ENCODE measurements at regions not wholly inside any gene's neighbourhood (a gene's known extent, or its start where the extent isn't known, plus 50 kb on each side); places are given as distances from the start of the nearest gene placed in this dataset.

DNA sequence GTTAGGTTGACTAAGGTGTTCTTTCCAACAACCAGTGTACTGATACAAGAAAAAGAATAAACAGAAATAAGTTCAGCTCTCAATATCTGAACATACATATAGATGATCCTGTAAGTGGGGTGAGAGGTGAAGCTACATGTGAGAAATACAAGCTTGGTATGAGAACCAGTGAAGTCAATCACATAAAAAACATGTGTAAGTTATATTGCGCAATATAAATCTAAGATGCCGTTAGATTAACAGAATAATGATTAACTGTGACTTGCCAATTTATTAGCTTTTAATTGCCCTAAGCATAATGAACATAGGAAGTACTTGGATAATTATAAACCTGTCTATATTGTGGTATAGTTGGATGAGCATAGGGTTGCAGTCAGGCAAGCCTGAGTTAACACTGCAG is 1597.1 kb upstream of the GOT2 start:
- DNase-seq (ENCODE audit: low read depth in 1 of 2, low spot score in 1 of 2) (no peak), FAIRE-seq (no peak), ATAC-seq (no peak)
- WGBS (ENCODE audit: missing lambda C conversion rate) = 26% methylated on average over 2 of the region's 2 CpGs
- Histone ChIP-seq H3K4me3 (no peak overlapping the region), H3K4me2 (no peak overlapping the region), H3K9me3 (no peaks in the 10 kb centered on the region), H3K4me1 (no peaks in the 10 kb centered on the region), H3K27ac (no peak overlapping the region)
- CTCF ChIA-PET = no interaction called here
- TF ChIP-seq KDM1A (IDR thresholded peaks at IDR 0.05; ENCODE audit: low read depth) = no peak
- TF ChIP-seq, protein P1, sequence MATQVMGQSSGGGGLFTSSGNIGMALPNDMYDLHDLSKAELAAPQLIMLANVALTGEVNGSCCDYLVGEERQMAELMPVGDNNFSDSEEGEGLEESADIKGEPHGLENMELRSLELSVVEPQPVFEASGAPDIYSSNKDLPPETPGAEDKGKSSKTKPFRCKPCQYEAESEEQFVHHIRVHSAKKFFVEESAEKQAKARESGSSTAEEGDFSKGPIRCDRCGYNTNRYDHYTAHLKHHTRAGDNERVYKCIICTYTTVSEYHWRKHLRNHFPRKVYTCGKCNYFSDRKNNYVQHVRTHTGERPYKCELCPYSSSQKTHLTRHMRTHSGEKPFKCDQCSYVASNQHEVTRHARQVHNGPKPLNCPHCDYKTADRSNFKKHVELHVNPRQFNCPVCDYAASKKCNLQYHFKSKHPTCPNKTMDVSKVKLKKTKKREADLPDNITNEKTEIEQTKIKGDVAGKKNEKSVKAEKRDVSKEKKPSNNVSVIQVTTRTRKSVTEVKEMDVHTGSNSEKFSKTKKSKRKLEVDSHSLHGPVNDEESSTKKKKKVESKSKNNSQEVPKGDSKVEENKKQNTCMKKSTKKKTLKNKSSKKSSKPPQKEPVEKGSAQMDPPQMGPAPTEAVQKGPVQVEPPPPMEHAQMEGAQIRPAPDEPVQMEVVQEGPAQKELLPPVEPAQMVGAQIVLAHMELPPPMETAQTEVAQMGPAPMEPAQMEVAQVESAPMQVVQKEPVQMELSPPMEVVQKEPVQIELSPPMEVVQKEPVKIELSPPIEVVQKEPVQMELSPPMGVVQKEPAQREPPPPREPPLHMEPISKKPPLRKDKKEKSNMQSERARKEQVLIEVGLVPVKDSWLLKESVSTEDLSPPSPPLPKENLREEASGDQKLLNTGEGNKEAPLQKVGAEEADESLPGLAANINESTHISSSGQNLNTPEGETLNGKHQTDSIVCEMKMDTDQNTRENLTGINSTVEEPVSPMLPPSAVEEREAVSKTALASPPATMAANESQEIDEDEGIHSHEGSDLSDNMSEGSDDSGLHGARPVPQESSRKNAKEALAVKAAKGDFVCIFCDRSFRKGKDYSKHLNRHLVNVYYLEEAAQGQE (IDR thresholded peaks at IDR 0.05) = no peak
- no peak for TF ChIP-seq PBX3 (IDR thresholded peaks at IDR 0.05)
- TF ChIP-seq, protein P2, sequence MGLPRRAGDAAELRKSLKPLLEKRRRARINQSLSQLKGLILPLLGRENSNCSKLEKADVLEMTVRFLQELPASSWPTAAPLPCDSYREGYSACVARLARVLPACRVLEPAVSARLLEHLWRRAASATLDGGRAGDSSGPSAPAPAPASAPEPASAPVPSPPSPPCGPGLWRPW (IDR thresholded peaks at IDR 0.05) = no peak
- no peak for TF ChIP-seq PHF8 (IDR thresholded peaks at IDR 0.05; ENCODE audit: borderline replicate concordance, low read depth)
- TF ChIP-seq GATA3 (IDR thresholded peaks at IDR 0.05; ENCODE audit: borderline replicate concordance) = no peak
- TF ChIP-seq HMGXB4 (CRISPR knock-in tag; IDR thresholded peaks at IDR 0.05; ENCODE audit: borderline replicate concordance) = no peak
- TF ChIP-seq, protein P3, sequence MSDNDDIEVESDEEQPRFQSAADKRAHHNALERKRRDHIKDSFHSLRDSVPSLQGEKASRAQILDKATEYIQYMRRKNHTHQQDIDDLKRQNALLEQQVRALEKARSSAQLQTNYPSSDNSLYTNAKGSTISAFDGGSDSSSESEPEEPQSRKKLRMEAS (IDR thresholded peaks at IDR 0.05) = no peak
- no peak for TF ChIP-seq EHMT2 (IDR thresholded peaks at IDR 0.05; ENCODE audit: low read depth)
- no peak for TF ChIP-seq HOXA7 (CRISPR knock-in tag; IDR thresholded peaks at IDR 0.05)
- no peak for TF ChIP-seq JUNB (IDR thresholded peaks at IDR 0.05)
- no peak for TF ChIP-seq HEYL (CRISPR knock-in tag; IDR thresholded peaks at IDR 0.05)
- no peak for TF ChIP-seq CHD2 (IDR thresholded peaks at IDR 0.05; ENCODE audit: low read length, partially characterized antibody)
- TF ChIP-seq, protein P4, sequence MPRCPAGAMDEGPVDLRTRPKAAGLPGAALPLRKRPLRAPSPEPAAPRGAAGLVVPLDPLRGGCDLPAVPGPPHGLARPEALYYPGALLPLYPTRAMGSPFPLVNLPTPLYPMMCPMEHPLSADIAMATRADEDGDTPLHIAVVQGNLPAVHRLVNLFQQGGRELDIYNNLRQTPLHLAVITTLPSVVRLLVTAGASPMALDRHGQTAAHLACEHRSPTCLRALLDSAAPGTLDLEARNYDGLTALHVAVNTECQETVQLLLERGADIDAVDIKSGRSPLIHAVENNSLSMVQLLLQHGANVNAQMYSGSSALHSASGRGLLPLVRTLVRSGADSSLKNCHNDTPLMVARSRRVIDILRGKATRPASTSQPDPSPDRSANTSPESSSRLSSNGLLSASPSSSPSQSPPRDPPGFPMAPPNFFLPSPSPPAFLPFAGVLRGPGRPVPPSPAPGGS (IDR thresholded peaks at IDR 0.05) = no peak
- no peak for TF ChIP-seq ELK1 (IDR thresholded peaks at IDR 0.05; ENCODE audit: low read depth, low read length)
- no peak for TF ChIP-seq CBX8 (IDR thresholded peaks at IDR 0.05)
- POLR2A ChIA-PET = no interaction called here

GRCh38 chr16:60329108-60329507 is 1595.0 kb upstream of the GOT2 start:
- H3K9me3 ChIP-seq = no peaks in the 10 kb centered on the region
- TF ChIP-seq, protein P5, sequence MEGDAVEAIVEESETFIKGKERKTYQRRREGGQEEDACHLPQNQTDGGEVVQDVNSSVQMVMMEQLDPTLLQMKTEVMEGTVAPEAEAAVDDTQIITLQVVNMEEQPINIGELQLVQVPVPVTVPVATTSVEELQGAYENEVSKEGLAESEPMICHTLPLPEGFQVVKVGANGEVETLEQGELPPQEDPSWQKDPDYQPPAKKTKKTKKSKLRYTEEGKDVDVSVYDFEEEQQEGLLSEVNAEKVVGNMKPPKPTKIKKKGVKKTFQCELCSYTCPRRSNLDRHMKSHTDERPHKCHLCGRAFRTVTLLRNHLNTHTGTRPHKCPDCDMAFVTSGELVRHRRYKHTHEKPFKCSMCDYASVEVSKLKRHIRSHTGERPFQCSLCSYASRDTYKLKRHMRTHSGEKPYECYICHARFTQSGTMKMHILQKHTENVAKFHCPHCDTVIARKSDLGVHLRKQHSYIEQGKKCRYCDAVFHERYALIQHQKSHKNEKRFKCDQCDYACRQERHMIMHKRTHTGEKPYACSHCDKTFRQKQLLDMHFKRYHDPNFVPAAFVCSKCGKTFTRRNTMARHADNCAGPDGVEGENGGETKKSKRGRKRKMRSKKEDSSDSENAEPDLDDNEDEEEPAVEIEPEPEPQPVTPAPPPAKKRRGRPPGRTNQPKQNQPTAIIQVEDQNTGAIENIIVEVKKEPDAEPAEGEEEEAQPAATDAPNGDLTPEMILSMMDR (IDR thresholded peaks at IDR 0.05) = no peak
- ChIA-PET CTCF (no interaction called here), POLR2A (no interaction called here)
- DNase-seq (ENCODE audit: low read depth in 1 of 2, low spot score in 1 of 2) (no peak), FAIRE-seq (no peak), ATAC-seq (no peak)
- no peaks in the 10 kb centered on the region for H3K4me1 ChIP-seq
- H3K27ac ChIP-seq = no peak overlapping the region
- H3K4me3 ChIP-seq = no peak overlapping the region
- 42% methylated on average over 2 of the region's 2 CpGs for WGBS (ENCODE audit: missing lambda C conversion rate)
- no peak overlapping the region for H3K4me2 ChIP-seq
